ENCODE measurements at regions not wholly inside any gene's neighbourhood (a gene's known extent, or its start where the extent isn't known, plus 50 kb on each side); places are given as distances from the start of the nearest gene placed in this dataset.

- no peak for DNase-seq
- Histone ChIP-seq H3K27me3 (ENCODE audit: insufficient read depth, low read depth) (no peaks in the 10 kb centered on the region), H3K4me2 (no peak overlapping the region), H4K20me1 (ENCODE audit: insufficient read depth) (no peaks in the 10 kb centered on the region), H3K9me2 (ENCODE audit: insufficient read depth) (peaks cover 8% of the 10 kb centered on the region; the same call in 1 of the 2 replicates), H3K79me2 (ENCODE audit: low read depth) (no peaks in the 10 kb centered on the region), H3K4me3 (no peak overlapping the region), H3F3A (ENCODE audit: insufficient read depth, low read depth) (0 out of 2 replicates have a peak, but pooled peaks cover 3% of the 10 kb centered on the region), H2AFZ (no peak overlapping the region), H3K27ac (no peak overlapping the region), H3K36me3 (ENCODE audit: low read depth) (no peaks in the 10 kb centered on the region), H3K9me3 (ENCODE audit: insufficient read depth, low read depth) (no peaks in the 10 kb centered on the region), H3K4me1 (replicated peaks; ENCODE audit: insufficient read depth) (0 out of 2 replicates have a peak, but pooled peaks cover 3% of the 10 kb centered on the region)
- TF ChIP-seq, protein P1, sequence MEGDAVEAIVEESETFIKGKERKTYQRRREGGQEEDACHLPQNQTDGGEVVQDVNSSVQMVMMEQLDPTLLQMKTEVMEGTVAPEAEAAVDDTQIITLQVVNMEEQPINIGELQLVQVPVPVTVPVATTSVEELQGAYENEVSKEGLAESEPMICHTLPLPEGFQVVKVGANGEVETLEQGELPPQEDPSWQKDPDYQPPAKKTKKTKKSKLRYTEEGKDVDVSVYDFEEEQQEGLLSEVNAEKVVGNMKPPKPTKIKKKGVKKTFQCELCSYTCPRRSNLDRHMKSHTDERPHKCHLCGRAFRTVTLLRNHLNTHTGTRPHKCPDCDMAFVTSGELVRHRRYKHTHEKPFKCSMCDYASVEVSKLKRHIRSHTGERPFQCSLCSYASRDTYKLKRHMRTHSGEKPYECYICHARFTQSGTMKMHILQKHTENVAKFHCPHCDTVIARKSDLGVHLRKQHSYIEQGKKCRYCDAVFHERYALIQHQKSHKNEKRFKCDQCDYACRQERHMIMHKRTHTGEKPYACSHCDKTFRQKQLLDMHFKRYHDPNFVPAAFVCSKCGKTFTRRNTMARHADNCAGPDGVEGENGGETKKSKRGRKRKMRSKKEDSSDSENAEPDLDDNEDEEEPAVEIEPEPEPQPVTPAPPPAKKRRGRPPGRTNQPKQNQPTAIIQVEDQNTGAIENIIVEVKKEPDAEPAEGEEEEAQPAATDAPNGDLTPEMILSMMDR (conservative IDR thresholded peaks at IDR 0.05) = no peak
- no peak for TF ChIP-seq EZH2 (IDR thresholded peaks at IDR 0.05; ENCODE audit: low read depth)
- POLR2A ChIA-PET (ENCODE audit: unreplicated experiment) = no interaction called here
- CTCF ChIA-PET = interaction anchor here (0.5 kb wide), 1 partner anchor 720 kb away, joined by 7 read pairs; no protein-coding TSS in a partner anchor
- intact Hi-C loops (cut with micrococcal nuclease; ENCODE audit: unreplicated experiment) = no loop called here
- BruUV-seq (replicated peaks) = no TSS peak
Observed at GRCh38 chr7:149683898-149684297, 89.5 kb downstream of the ZNF467 start.

GRCh38 chr7:149683181-149683580 is 90.2 kb downstream of the ZNF467 start:
- H3K27me3 ChIP-seq (ENCODE audit: insufficient read depth, low read depth) = no peaks in the 10 kb centered on the region
- 0 out of 2 replicates have a peak, but pooled peaks cover 3% of the 10 kb centered on the region for H3K4me1 ChIP-seq (replicated peaks; ENCODE audit: insufficient read depth)
- peaks cover 8% of the 10 kb centered on the region; the same call in 1 of the 2 replicates for H3K9me2 ChIP-seq (ENCODE audit: insufficient read depth)
- no TSS peak for BruUV-seq (replicated peaks)
- H3K9me3 ChIP-seq (ENCODE audit: insufficient read depth, low read depth) = no peaks in the 10 kb centered on the region
- TF ChIP-seq EZH2 (IDR thresholded peaks at IDR 0.05; ENCODE audit: low read depth) = no peak
- TF ChIP-seq, protein P1 (conservative IDR thresholded peaks at IDR 0.05) = no peak
- H2AFZ ChIP-seq = no peak overlapping the region
- H3K4me2 ChIP-seq = no peak overlapping the region
- no peaks in the 10 kb centered on the region for H3K36me3 ChIP-seq (ENCODE audit: low read depth)
- H3K79me2 ChIP-seq (ENCODE audit: low read depth) = no peaks in the 10 kb centered on the region
- no peak overlapping the region for H3K27ac ChIP-seq
- H3K4me3 ChIP-seq = no peak overlapping the region
- intact Hi-C loops (cut with micrococcal nuclease; ENCODE audit: unreplicated experiment) = no loop called here
- H3F3A ChIP-seq (ENCODE audit: insufficient read depth, low read depth) = 0 out of 2 replicates have a peak, but pooled peaks cover 3% of the 10 kb centered on the region
- POLR2A ChIA-PET (ENCODE audit: unreplicated experiment) = no interaction called here
- H4K20me1 ChIP-seq (ENCODE audit: insufficient read depth) = no peaks in the 10 kb centered on the region
- CTCF ChIA-PET = interaction anchor here (0.5 to 0.7 kb wide), 2 partner anchors 243 to 719 kb away, joined by 3 to 7 read pairs; no protein-coding TSS in a partner anchor
- DNase-seq = no peak

- Histone ChIP-seq H3K4me1 (replicated peaks; ENCODE audit: insufficient read depth) (0 out of 2 replicates have a peak, but pooled peaks cover 3% of the 10 kb centered on the region), H4K20me1 (ENCODE audit: insufficient read depth) (no peaks in the 10 kb centered on the region), H3F3A (ENCODE audit: insufficient read depth, low read depth) (0 out of 2 replicates have a peak, but pooled peaks cover 3% of the 10 kb centered on the region), H3K36me3 (ENCODE audit: low read depth) (no peaks in the 10 kb centered on the region), H3K27ac (no peak overlapping the region), H3K4me3 (no peak overlapping the region), H2AFZ (no peak overlapping the region), H3K4me2 (no peak overlapping the region), H3K9me2 (ENCODE audit: insufficient read depth) (peaks cover 8% of the 10 kb centered on the region; the same call in 1 of the 2 replicates), H3K79me2 (ENCODE audit: low read depth) (no peaks in the 10 kb centered on the region), H3K9me3 (ENCODE audit: insufficient read depth, low read depth) (no peaks in the 10 kb centered on the region), H3K27me3 (ENCODE audit: insufficient read depth, low read depth) (no peaks in the 10 kb centered on the region)
- POLR2A ChIA-PET (ENCODE audit: unreplicated experiment) = no interaction called here
- BruUV-seq (replicated peaks) = no TSS peak
- TF ChIP-seq, protein P1 (conservative IDR thresholded peaks at IDR 0.05) = no peak
- intact Hi-C loops (cut with micrococcal nuclease; ENCODE audit: unreplicated experiment) = no loop called here
- DNase-seq = no peak
- CTCF ChIA-PET = no interaction called here
Observed at GRCh38 chr7:149682038-149682437, 91.3 kb downstream of the ZNF467 start.
